ENCODE measurements at regions not wholly inside any gene's neighbourhood (a gene's known extent, or its start where the extent isn't known, plus 50 kb on each side); places are given as distances from the start of the nearest gene placed in this dataset.

GRCh38 chr10:111206521-111206920 lies 129.7 kb downstream of the ADRA2A start (continued):
- TF ChIP-seq ZNF626 (tag by site-specific recombination; IDR thresholded peaks at IDR 0.05), result no peak
- no peak for TF ChIP-seq ZNF302 (tag by site-specific recombination; IDR thresholded peaks at IDR 0.05; ENCODE audit: low read depth)
- TF ChIP-seq ZNF654 (tag by site-specific recombination; IDR thresholded peaks at IDR 0.05; ENCODE audit: low read depth), result no peak
- TF ChIP-seq ZNF571 (tag by site-specific recombination; IDR thresholded peaks at IDR 0.05), result no peak
- TF ChIP-seq ZFP37 (tag by site-specific recombination; IDR thresholded peaks at IDR 0.05), result no peak
- no peak for TF ChIP-seq ZNF366 (tag by site-specific recombination; conservative IDR thresholded peaks at IDR 0.05)
- TF ChIP-seq ZNF214 (tag by site-specific recombination; IDR thresholded peaks at IDR 0.05; ENCODE audit: borderline replicate concordance), result no peak
- no peak for TF ChIP-seq ZNF791 (tag by site-specific recombination; IDR thresholded peaks at IDR 0.05)
- TF ChIP-seq ZNF23 (tag by site-specific recombination; IDR thresholded peaks at IDR 0.05; ENCODE audit: borderline replicate concordance), result no peak

- ChIA-PET CTCF (interaction anchor here (0.7 kb wide), 1 partner anchor 9 kb away, joined by 3 read pairs; no protein-coding TSS in a partner anchor), POLR2A (no interaction called here)
- Histone ChIP-seq H3K4me1 (ENCODE audit: control insufficient read depth, insufficient read depth, low read length) (no peaks in the 10 kb centered on the region), H3K36me3 (ENCODE audit: control insufficient read depth in 2 of 2, insufficient read depth in 1 of 2, low read length in 2 of 2) (no peaks in the 10 kb centered on the region), H3K27ac (ENCODE audit: extremely low read depth, low read depth, low read length) (no peak overlapping the region), H3K4me3 (ENCODE audit: low read depth, low read length) (no peak overlapping the region), H3K9me3 (ENCODE audit: control insufficient read depth, insufficient read depth, low read depth, low read length) (no peaks in the 10 kb centered on the region)
- no peak for TF ChIP-seq ZNF133 (tag by site-specific recombination; IDR thresholded peaks at IDR 0.05)
- TF ChIP-seq PBX3 (CRISPR knock-in tag; IDR thresholded peaks at IDR 0.05), result no peak
- TF ChIP-seq ZNF510 (tag by site-specific recombination; IDR thresholded peaks at IDR 0.05; ENCODE audit: insufficient replicate concordance), result no peak
- TF ChIP-seq HOXD13 (CRISPR knock-in tag; IDR thresholded peaks at IDR 0.05; ENCODE audit: borderline replicate concordance), result no peak
- no peak for TF ChIP-seq ZNF138 (tag by site-specific recombination; IDR thresholded peaks at IDR 0.05; ENCODE audit: borderline replicate concordance)
- no peak for TF ChIP-seq ZNF830 (tag by site-specific recombination; IDR thresholded peaks at IDR 0.05; ENCODE audit: low read depth)
- no peak for TF ChIP-seq ZFP41 (tag by site-specific recombination; IDR thresholded peaks at IDR 0.05; ENCODE audit: borderline replicate concordance)
Measured at GRCh38 chr10:111207500-111207899, 130.7 kb downstream of the ADRA2A start.

- H3K36me3 ChIP-seq (ENCODE audit: control insufficient read depth in 2 of 2, insufficient read depth in 1 of 2, low read length in 2 of 2), result no peaks in the 10 kb centered on the region
- CTCF ChIA-PET, result interaction anchor here (0.5 kb wide), 1 partner anchor 1917 kb away, joined by 3 read pairs; no protein-coding TSS in a partner anchor
- H3K4me3 ChIP-seq (ENCODE audit: low read depth, low read length), result no peak overlapping the region
- POLR2A ChIA-PET, result no interaction called here
- TF ChIP-seq ZNF610 (tag by site-specific recombination; IDR thresholded peaks at IDR 0.05; ENCODE audit: borderline replicate concordance) (no peak), ZNF184 (tag by site-specific recombination; IDR thresholded peaks at IDR 0.05) (no peak), ZBTB20 (tag by site-specific recombination; IDR thresholded peaks at IDR 0.05) (no peak), ZNF558 (tag by site-specific recombination; IDR thresholded peaks at IDR 0.05) (no peak), ZNF24 (tag by site-specific recombination; IDR thresholded peaks at IDR 0.05) (no peak), ZNF777 (tag by site-specific recombination; IDR thresholded peaks at IDR 0.05; ENCODE audit: borderline replicate concordance) (no peak)
- H3K4me1 ChIP-seq (ENCODE audit: control insufficient read depth, insufficient read depth, low read length), result no peaks in the 10 kb centered on the region
- H3K27ac ChIP-seq (ENCODE audit: extremely low read depth, low read depth, low read length), result no peak overlapping the region
- H3K9me3 ChIP-seq (ENCODE audit: control insufficient read depth, insufficient read depth, low read depth, low read length), result no peaks in the 10 kb centered on the region
Measured at GRCh38 chr10:111208951-111209350, 132.1 kb downstream of the ADRA2A start.

- POLR2A ChIA-PET, result no interaction called here
- no peak overlapping the region for H3K27ac ChIP-seq (ENCODE audit: extremely low read depth, low read depth, low read length)
- CTCF ChIA-PET, result interaction anchor here (0.6 kb wide), 1 partner anchor 134 kb away, joined by 3 read pairs; no protein-coding TSS in a partner anchor
- TF ChIP-seq ZNF830 (tag by site-specific recombination; IDR thresholded peaks at IDR 0.05; ENCODE audit: low read depth) (no peak), ZNF16 (tag by site-specific recombination; IDR thresholded peaks at IDR 0.05; ENCODE audit: low read depth) (no peak), ZNF354C (tag by site-specific recombination; IDR thresholded peaks at IDR 0.05; ENCODE audit: borderline replicate concordance, low read depth) (no peak), ZNF48 (tag by site-specific recombination; IDR thresholded peaks at IDR 0.05) (no peak), ATF2 (tag by site-specific recombination; IDR thresholded peaks at IDR 0.05; ENCODE audit: low read depth) (no peak), FEZF1 (tag by site-specific recombination; IDR thresholded peaks at IDR 0.05) (no peak), ZNF654 (tag by site-specific recombination; IDR thresholded peaks at IDR 0.05; ENCODE audit: low read depth) (no peak), ZNF138 (tag by site-specific recombination; IDR thresholded peaks at IDR 0.05; ENCODE audit: borderline replicate concordance) (no peak), ZNF560 (tag by site-specific recombination; IDR thresholded peaks at IDR 0.05; ENCODE audit: borderline replicate concordance) (no peak), ZNF132 (tag by site-specific recombination; IDR thresholded peaks at IDR 0.05; ENCODE audit: borderline replicate concordance) (no peak)
Measured at GRCh38 chr10:111209692-111210091, 132.9 kb downstream of the ADRA2A start.

More at GRCh38 chr10:111209692-111210091, 132.9 kb downstream of the ADRA2A start:
- Histone ChIP-seq H3K9me3 (ENCODE audit: control insufficient read depth, insufficient read depth, low read depth, low read length) (no peaks in the 10 kb centered on the region; the same call in 1 of the 2 replicates), H3K4me1 (ENCODE audit: control insufficient read depth, insufficient read depth, low read length) (no peaks in the 10 kb centered on the region), H3K4me3 (ENCODE audit: low read depth, low read length) (no peak overlapping the region), H3K36me3 (ENCODE audit: control insufficient read depth in 2 of 2, insufficient read depth in 1 of 2, low read length in 2 of 2) (no peaks in the 10 kb centered on the region)

Data from HEK293 (cell line).